Stimulated activated memory B cell treated with anti-CD40 and anti-IgM and Interleukin-4, amounts not matched to agents 10 μg/mL and 1 μg/mL and 100 μg/mL, for 72 hours (primary cell): ENCODE measurements at regions not wholly inside any gene's neighbourhood (a gene's known extent, or its start where the extent isn't known, plus 50 kb on each side); places are given as distances from the start of the nearest gene placed in this dataset.

Experiments
- ATAC-seq: fragments of 150-1000 bp; cut with Tn5 transposase; 2 replicates; pipeline ENCODE4 v1.10.0; 2021
- H3K27ac Mint-ChIP-seq: one replicate; pipeline ENCODE4 v1.8.0; 2022; ENCODE audit warnings: mild to moderate bottlenecking, mixed read lengths
- H3K27me3 Mint-ChIP-seq: one replicate; pipeline ENCODE4 v1.8.0; 2022; ENCODE audit warnings: mixed read lengths
- H3K36me3 Mint-ChIP-seq: one replicate; pipeline ENCODE4 v1.8.0; 2022; ENCODE audit warnings: mixed read lengths
- H3K4me1 Mint-ChIP-seq: one replicate; pipeline ENCODE4 v1.8.0; 2022; ENCODE audit warnings: mixed read lengths
- H3K4me3 Mint-ChIP-seq: one replicate; pipeline ENCODE4 v1.8.0; 2022; ENCODE audit warnings: mild to moderate bottlenecking, moderate library complexity, mixed read lengths
- H3K9me3 Mint-ChIP-seq: one replicate; pipeline ENCODE4 v1.8.0; 2022; ENCODE audit warnings: mixed read lengths

- Mint-ChIP-seq H3K4me1 (peaks cover 24% of the 10 kb centered on the region), H3K4me3 (no peak overlapping the region), H3K27ac (peak overlapping the region; percentile 4), H3K36me3 (no peaks in the 10 kb centered on the region), H3K9me3 (no peaks in the 10 kb centered on the region), H3K27me3 (no peaks in the 10 kb centered on the region)
- peak; percentile 12 for ATAC-seq
Measured at GRCh38 chr18:45370255-45371010, 244.8 kb upstream of the SLC14A2 start.

GRCh38 chr18:45373286-45373880 is 241.9 kb upstream of the SLC14A2 start:
- no peaks in the 10 kb centered on the region for H3K9me3 Mint-ChIP-seq
- ATAC-seq: no peak
- no peak overlapping the region for H3K27ac Mint-ChIP-seq
- peaks cover 14% of the 10 kb centered on the region for H3K27me3 Mint-ChIP-seq
- no peaks in the 10 kb centered on the region for H3K36me3 Mint-ChIP-seq
- H3K4me1 Mint-ChIP-seq: peaks cover 24% of the 10 kb centered on the region
- no peak overlapping the region for H3K4me3 Mint-ChIP-seq

GRCh38 chr18:45374236-45374635 is 241.0 kb upstream of the SLC14A2 start:
- no peak overlapping the region for H3K27ac Mint-ChIP-seq
- no peak for ATAC-seq
- peaks cover 24% of the 10 kb centered on the region for H3K4me1 Mint-ChIP-seq
- H3K27me3 Mint-ChIP-seq: peaks cover 14% of the 10 kb centered on the region
- H3K4me3 Mint-ChIP-seq: no peak overlapping the region
- no peaks in the 10 kb centered on the region for H3K9me3 Mint-ChIP-seq
- no peaks in the 10 kb centered on the region for H3K36me3 Mint-ChIP-seq

- Mint-ChIP-seq H3K27me3 (peaks cover 14% of the 10 kb centered on the region), H3K9me3 (no peaks in the 10 kb centered on the region), H3K27ac (no peak overlapping the region), H3K4me3 (no peak overlapping the region), H3K4me1 (peaks cover 21% of the 10 kb centered on the region), H3K36me3 (no peaks in the 10 kb centered on the region)
- ATAC-seq: no peak
Measured at GRCh38 chr18:45374878-45375630, 240.2 kb upstream of the SLC14A2 start.

- peaks cover 14% of the 10 kb centered on the region for H3K27me3 Mint-ChIP-seq
- H3K36me3 Mint-ChIP-seq: no peaks in the 10 kb centered on the region
Measured at GRCh38 chr18:45376193-45376592, 239.1 kb upstream of the SLC14A2 start.

GRCh38 chr18:45378308-45378707 is 237.0 kb upstream of the SLC14A2 start:
- Mint-ChIP-seq H3K27ac (no peak overlapping the region), H3K36me3 (no peaks in the 10 kb centered on the region), H3K9me3 (no peaks in the 10 kb centered on the region), H3K4me3 (no peak overlapping the region), H3K4me1 (peaks cover 8% of the 10 kb centered on the region), H3K27me3 (peaks cover 14% of the 10 kb centered on the region)
- ATAC-seq: no peak

More at GRCh38 chr18:45376193-45376592, 239.1 kb upstream of the SLC14A2 start:
- Mint-ChIP-seq H3K27ac (no peak overlapping the region), H3K9me3 (no peaks in the 10 kb centered on the region), H3K4me3 (no peak overlapping the region), H3K4me1 (peaks cover 13% of the 10 kb centered on the region)
- ATAC-seq: no peak

GRCh38 chr18:45378933-45379332 is 236.3 kb upstream of the SLC14A2 start:
- Mint-ChIP-seq H3K9me3 (no peaks in the 10 kb centered on the region), H3K27me3 (peaks cover 14% of the 10 kb centered on the region), H3K4me3 (no peak overlapping the region), H3K4me1 (peaks cover 3% of the 10 kb centered on the region), H3K36me3 (no peaks in the 10 kb centered on the region), H3K27ac (no peak overlapping the region)
- no peak for ATAC-seq

- H3K27me3 Mint-ChIP-seq: peaks cover 20% of the 10 kb centered on the region
- no peaks in the 10 kb centered on the region for H3K9me3 Mint-ChIP-seq
- no peak overlapping the region for H3K27ac Mint-ChIP-seq
- no peaks in the 10 kb centered on the region for H3K36me3 Mint-ChIP-seq
- H3K4me3 Mint-ChIP-seq: no peak overlapping the region
- ATAC-seq: peak; percentile 61
- H3K4me1 Mint-ChIP-seq: peaks cover 5% of the 10 kb centered on the region
Measured at GRCh38 chr18:45379903-45380302, 235.4 kb upstream of the SLC14A2 start.

- no peaks in the 10 kb centered on the region for H3K36me3 Mint-ChIP-seq
- H3K4me1 Mint-ChIP-seq: peaks cover 5% of the 10 kb centered on the region
- no peak for ATAC-seq
- H3K27ac Mint-ChIP-seq: no peak overlapping the region
- H3K9me3 Mint-ChIP-seq: no peaks in the 10 kb centered on the region
- peaks cover 34% of the 10 kb centered on the region for H3K27me3 Mint-ChIP-seq
- H3K4me3 Mint-ChIP-seq: no peak overlapping the region
Measured at GRCh38 chr18:45381282-45381681, 234.0 kb upstream of the SLC14A2 start.

- peaks cover 23% of the 10 kb centered on the region for H3K27me3 Mint-ChIP-seq
- ATAC-seq: no peak
- no peaks in the 10 kb centered on the region for H3K36me3 Mint-ChIP-seq
- peaks cover 5% of the 10 kb centered on the region for H3K4me1 Mint-ChIP-seq
- no peak overlapping the region for H3K27ac Mint-ChIP-seq
- H3K4me3 Mint-ChIP-seq: no peak overlapping the region
- H3K9me3 Mint-ChIP-seq: no peaks in the 10 kb centered on the region
Measured at GRCh38 chr18:45383228-45383627, 232.0 kb upstream of the SLC14A2 start.

GRCh38 chr18:45384137-45384961 is 230.9 kb upstream of the SLC14A2 start:
- Mint-ChIP-seq H3K4me3 (no peak overlapping the region), H3K27ac (no peak overlapping the region), H3K36me3 (no peaks in the 10 kb centered on the region), H3K4me1 (peaks cover 5% of the 10 kb centered on the region), H3K27me3 (peaks cover 23% of the 10 kb centered on the region), H3K9me3 (no peaks in the 10 kb centered on the region)
- peak; percentile 72 for ATAC-seq

- no peaks in the 10 kb centered on the region for H3K9me3 Mint-ChIP-seq
- H3K36me3 Mint-ChIP-seq: no peaks in the 10 kb centered on the region
- H3K27me3 Mint-ChIP-seq: peaks cover 23% of the 10 kb centered on the region
Measured at GRCh38 chr18:45384962-45385315, 230.3 kb upstream of the SLC14A2 start.

GRCh38 chr18:45386041-45386655 is 229.1 kb upstream of the SLC14A2 start:
- no peaks in the 10 kb centered on the region for H3K9me3 Mint-ChIP-seq

More at GRCh38 chr18:45384962-45385315, 230.3 kb upstream of the SLC14A2 start:
- ATAC-seq: no peak
- Mint-ChIP-seq H3K4me3 (no peak overlapping the region), H3K4me1 (peaks cover 5% of the 10 kb centered on the region), H3K27ac (no peak overlapping the region)

GRCh38 chr18:45387229-45387628 is 228.0 kb upstream of the SLC14A2 start:
- Mint-ChIP-seq H3K27ac (no peak overlapping the region), H3K4me3 (no peak overlapping the region), H3K4me1 (peaks cover 5% of the 10 kb centered on the region), H3K36me3 (no peaks in the 10 kb centered on the region), H3K27me3 (peaks cover 23% of the 10 kb centered on the region), H3K9me3 (no peaks in the 10 kb centered on the region)
- ATAC-seq: no peak

More at GRCh38 chr18:45386041-45386655, 229.1 kb upstream of the SLC14A2 start:
- ATAC-seq: no peak
- Mint-ChIP-seq H3K27me3 (peaks cover 23% of the 10 kb centered on the region), H3K36me3 (no peaks in the 10 kb centered on the region), H3K4me1 (peaks cover 5% of the 10 kb centered on the region), H3K27ac (no peak overlapping the region), H3K4me3 (no peak overlapping the region)
